SK-N-MC (cell line): ENCODE measurements at regions not wholly inside any gene's neighbourhood (a gene's known extent, or its start where the extent isn't known, plus 50 kb on each side); places are given as distances from the start of the nearest gene placed in this dataset.

Source experiments
- EZH2 ChIP-seq: fragments of 200-600 bp; sonication (generic); IDR thresholded peaks from one replicate; pipeline ENCODE4 v1.6.1; 2017; ENCODE audit warnings: antibody characterized with exemption
- FOXP2 ChIP-seq: optimal IDR thresholded peaks from 2 replicates; pipeline ENCODE3; 2011; ENCODE audit warnings: mild to moderate bottlenecking, moderate library complexity; ENCODE audit not compliant: insufficient read depth; ENCODE audit errors: extremely low read length, control extremely low read depth

DNA sequence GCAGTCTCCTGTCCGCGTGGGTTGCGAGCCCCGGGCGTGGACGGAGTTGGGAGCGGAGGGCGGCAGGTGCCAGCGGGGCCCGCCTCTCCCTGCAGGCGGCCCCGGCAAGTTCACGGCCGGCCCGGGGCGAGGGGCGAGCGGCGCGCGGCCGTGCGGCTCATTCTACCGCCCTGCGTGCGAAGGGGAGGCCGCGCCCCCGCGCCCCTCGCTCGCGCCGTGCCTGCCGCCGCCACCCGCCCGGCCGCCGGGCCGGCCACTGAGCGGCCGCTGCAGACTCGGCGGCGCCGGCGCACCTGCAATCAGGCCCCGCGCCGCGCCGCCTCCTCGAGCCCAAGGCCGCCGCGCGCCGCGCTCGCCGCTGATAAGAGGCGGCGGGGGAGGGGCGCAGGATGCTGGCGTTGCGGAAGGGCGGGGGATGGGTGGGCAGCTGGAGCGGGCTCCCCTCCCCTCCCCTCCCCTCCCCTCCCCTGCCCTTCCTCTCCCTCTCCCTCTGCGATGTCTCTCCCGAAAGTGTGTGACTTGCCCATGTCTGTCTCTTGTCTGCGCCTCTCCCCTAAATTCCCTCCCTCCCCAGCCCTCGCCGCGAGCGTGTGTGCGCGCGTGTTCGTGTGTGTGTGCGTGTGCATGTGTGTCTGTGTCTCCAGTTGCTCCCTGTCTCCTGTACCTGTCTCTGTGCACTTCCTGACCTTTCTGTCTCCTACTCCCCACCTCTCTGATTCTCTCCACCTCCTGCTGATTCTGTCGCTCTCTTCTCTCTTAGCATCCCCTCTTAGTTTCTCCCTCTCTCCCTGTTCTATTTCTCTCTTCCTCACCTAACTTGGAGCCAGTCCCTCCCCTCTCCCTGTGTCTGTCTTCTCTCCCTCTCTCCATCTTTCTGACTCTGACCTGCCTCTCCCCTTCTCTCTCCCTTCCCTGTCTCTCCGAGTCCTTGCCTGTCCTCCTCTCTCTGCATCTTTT, 768.1 kb upstream of the TBX3 start:
- no peak for TF ChIP-seq EZH2
- no peak for TF ChIP-seq FOXP2
